RWPE2 (cell line): ENCODE measurements at regions not wholly inside any gene's neighbourhood (a gene's known extent, or its start where the extent isn't known, plus 50 kb on each side); places are given as distances from the start of the nearest gene placed in this dataset.
A peak's percentile ranks its signal among the peaks of the same experiment; 100 is the strongest.

Experiments
- ATAC-seq: fragments of 200-7000 bp; cut with Tn5 transposase; 3 replicates; pipeline ENCODE4 v1.9.1; 2021; ENCODE audit warnings: low read depth
- DNase-seq: peaks from one replicate; pipeline ENCODE4 v3.0.0-alpha.2; 2020; ENCODE audit warnings: low spot score
- H3K27ac ChIP-seq: fragments of 450-650 bp; 2 replicates; pipeline ENCODE4 v1.5.1; 2017; ENCODE audit warnings: mild to moderate bottlenecking; ENCODE audit not compliant: poor library complexity, severe bottlenecking
- H3K27me3 ChIP-seq: fragments of 250-450 bp; sonication (Bioruptor Pico); 2 replicates; pipeline ENCODE4 v1.5.1; 2021; ENCODE audit warnings: mild to moderate bottlenecking, moderate library complexity; ENCODE audit not compliant: insufficient read depth, poor library complexity, severe bottlenecking
- H3K36me3 ChIP-seq: fragments of 250-450 bp; sonication (Bioruptor Pico); 2 replicates; pipeline ENCODE4 v1.5.1; 2020; ENCODE audit warnings: low read depth, mild to moderate bottlenecking, moderate library complexity
- H3K4me1 ChIP-seq: fragments of 250-450 bp; sonication (Bioruptor Pico); 2 replicates; pipeline ENCODE4 v1.5.1; 2021; ENCODE audit warnings: mild to moderate bottlenecking, moderate library complexity; ENCODE audit not compliant: insufficient read depth, poor library complexity, severe bottlenecking
- H3K4me3 ChIP-seq: fragments of 250-450 bp; sonication (Bioruptor Pico); 2 replicates; pipeline ENCODE4 v1.5.1; 2021; ENCODE audit warnings: mild to moderate bottlenecking, moderate library complexity; ENCODE audit not compliant: severe bottlenecking
- H3K9me3 ChIP-seq: fragments of 250-450 bp; sonication (Bioruptor Pico); 2 replicates; pipeline ENCODE4 v1.5.1; 2021; ENCODE audit warnings: mild to moderate bottlenecking, moderate library complexity; ENCODE audit not compliant: severe bottlenecking
- TF ChIP-seq, protein P1 (sequence below): fragments of 450-650 bp; IDR thresholded peaks from one replicate; pipeline ENCODE4 v1.5.1; 2017; ENCODE audit warnings: mild to moderate bottlenecking, moderate library complexity; ENCODE audit not compliant: poor library complexity, severe bottlenecking

DNA sequence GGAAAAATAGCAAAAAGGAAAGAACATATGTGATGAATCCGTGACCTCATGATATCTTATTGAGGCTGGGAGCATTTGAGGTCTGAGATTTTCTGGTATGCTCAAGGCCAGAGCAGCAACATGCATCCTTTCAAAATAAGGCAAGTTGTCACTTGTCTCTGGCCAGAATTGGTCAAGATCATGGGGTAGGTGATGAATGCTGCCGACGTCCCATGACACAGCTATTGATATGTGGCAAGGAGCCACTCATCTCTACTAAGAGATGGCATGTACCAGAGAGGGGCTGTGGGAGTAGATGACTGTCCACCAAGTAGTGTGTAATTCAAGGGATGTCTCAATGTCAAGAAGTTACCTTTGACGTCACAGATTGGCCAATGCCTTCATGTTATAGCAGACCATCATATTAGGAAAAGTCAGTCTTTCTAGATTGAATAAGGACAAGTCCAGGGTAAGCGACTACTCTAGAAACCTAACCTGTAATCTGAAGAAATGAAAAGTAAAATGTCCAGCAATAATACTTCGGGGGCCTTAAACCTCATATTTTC, 527.4 kb downstream of the BMP2 start:
- Histone ChIP-seq H3K36me3 (no peaks in the 10 kb centered on the region), H3K27ac (no peak overlapping the region), H3K9me3 (no peaks in the 10 kb centered on the region), H3K27me3 (no peaks in the 10 kb centered on the region), H3K4me1 (no peaks in the 10 kb centered on the region), H3K4me3 (no peak overlapping the region)
- DNase-seq, result no peak
- no peak for ATAC-seq
- TF ChIP-seq, protein P1, sequence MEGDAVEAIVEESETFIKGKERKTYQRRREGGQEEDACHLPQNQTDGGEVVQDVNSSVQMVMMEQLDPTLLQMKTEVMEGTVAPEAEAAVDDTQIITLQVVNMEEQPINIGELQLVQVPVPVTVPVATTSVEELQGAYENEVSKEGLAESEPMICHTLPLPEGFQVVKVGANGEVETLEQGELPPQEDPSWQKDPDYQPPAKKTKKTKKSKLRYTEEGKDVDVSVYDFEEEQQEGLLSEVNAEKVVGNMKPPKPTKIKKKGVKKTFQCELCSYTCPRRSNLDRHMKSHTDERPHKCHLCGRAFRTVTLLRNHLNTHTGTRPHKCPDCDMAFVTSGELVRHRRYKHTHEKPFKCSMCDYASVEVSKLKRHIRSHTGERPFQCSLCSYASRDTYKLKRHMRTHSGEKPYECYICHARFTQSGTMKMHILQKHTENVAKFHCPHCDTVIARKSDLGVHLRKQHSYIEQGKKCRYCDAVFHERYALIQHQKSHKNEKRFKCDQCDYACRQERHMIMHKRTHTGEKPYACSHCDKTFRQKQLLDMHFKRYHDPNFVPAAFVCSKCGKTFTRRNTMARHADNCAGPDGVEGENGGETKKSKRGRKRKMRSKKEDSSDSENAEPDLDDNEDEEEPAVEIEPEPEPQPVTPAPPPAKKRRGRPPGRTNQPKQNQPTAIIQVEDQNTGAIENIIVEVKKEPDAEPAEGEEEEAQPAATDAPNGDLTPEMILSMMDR, result no peak

DNA sequence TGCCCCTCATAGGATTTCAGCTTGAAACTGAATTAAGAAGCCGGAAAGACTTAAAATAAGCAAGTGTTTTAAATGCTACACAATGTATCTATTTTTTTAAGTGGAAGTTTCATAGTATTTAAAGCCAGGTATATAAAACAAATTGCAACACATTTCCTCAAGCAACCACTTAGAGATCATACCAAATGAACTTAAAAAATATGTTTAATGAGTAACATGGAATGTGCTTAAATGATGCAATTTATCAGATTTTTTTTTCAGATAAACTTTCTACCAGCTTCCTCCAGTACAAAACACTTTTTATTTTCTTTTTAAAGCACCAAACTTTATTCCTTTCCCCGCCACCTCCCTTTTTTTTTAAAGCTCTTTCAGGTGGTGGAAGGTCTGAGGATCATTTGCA, 534.3 kb downstream of the BMP2 start:
- DNase-seq, result no peak
- ATAC-seq, result peak; percentile 73
- Histone ChIP-seq H3K4me3 (no peak overlapping the region), H3K27ac (peak overlapping the region; percentile 79), H3K36me3 (no peaks in the 10 kb centered on the region), H3K4me1 (peaks cover 20% of the 10 kb centered on the region), H3K27me3 (no peaks in the 10 kb centered on the region), H3K9me3 (peaks cover 3% of the 10 kb centered on the region)
- TF ChIP-seq, protein P1, result no peak

DNA sequence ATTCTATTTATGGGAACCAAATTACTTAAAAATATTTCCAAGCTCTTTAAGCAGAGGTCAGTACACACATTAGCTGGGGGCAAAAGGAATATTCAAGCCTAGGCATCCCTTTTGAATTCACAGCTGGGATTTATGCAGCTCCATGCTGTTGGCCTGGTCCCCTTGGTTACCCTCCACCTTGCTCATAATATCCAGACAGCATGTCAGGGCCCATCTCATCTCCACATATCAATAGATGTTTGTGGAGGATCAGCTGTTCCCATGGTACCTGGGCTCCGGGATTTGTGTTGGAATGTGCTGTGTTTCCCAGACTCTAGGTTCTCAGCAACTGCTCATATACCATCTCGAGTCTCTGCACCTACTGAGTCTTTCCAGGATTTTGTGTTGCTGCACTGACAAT, 534.8 kb downstream of the BMP2 start:
- H3K36me3 ChIP-seq, result no peaks in the 10 kb centered on the region
- H3K27ac ChIP-seq, result peak overlapping the region; percentile 79
- ATAC-seq (peak; percentile 90), DNase-seq (peak; percentile 52)
- H3K27me3 ChIP-seq, result no peaks in the 10 kb centered on the region
- peaks cover 20% of the 10 kb centered on the region for H3K4me1 ChIP-seq
- TF ChIP-seq, protein P1, result no peak
- H3K9me3 ChIP-seq, result peaks cover 3% of the 10 kb centered on the region
- no peak overlapping the region for H3K4me3 ChIP-seq

DNA sequence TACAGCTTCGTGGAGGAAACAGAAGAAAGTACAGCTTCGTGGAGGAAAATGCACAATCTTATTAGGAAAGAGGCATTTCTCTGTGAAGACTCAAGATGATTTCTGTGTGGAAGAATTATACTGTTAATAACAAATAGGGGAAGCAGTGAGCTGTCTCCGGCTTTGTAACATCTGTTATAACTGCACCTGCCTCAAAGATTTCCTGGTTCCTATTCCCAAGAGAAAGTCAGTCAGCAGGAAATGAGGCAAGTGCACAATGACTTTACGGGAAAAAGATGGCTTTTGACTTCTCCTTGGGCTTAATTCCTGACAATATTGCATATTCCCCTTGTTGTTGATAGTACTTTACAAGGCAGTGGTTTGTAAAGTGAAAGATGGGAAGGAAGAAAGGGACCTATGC, 538.5 kb downstream of the BMP2 start:
- Histone ChIP-seq H3K36me3 (no peaks in the 10 kb centered on the region), H3K4me3 (no peak overlapping the region), H3K9me3 (no peaks in the 10 kb centered on the region), H3K27ac (no peak overlapping the region), H3K27me3 (no peaks in the 10 kb centered on the region), H3K4me1 (peaks cover 33% of the 10 kb centered on the region)
- no peak for DNase-seq
- TF ChIP-seq, protein P1, result no peak
- ATAC-seq, result no peak

DNA sequence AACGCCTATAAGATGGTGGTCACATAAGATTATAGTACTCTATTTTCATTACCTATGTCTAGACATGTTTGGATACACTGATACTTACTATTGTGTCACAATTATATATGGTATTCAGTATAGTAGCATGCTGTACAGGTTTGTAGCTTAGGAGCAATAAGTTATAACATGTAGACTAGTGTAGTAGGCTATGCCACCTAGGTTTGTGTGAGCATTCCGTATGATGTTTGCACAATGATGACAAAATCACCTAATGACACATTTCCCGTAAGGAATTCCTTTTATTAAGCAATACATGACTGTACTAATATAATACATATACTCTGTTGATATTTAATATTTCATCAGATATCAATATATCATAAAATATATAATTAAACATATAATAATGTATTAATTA, 540.7 kb downstream of the BMP2 start:
- DNase-seq (no peak), ATAC-seq (peak; percentile 95)
- Histone ChIP-seq H3K36me3 (no peaks in the 10 kb centered on the region), H3K27ac (peak overlapping the region; percentile 22), H3K27me3 (no peaks in the 10 kb centered on the region), H3K4me3 (no peak overlapping the region), H3K9me3 (no peaks in the 10 kb centered on the region), H3K4me1 (peaks cover 20% of the 10 kb centered on the region)
- TF ChIP-seq, protein P1, result no peak
